Nephron progenitor cell (in vitro differentiated cells): ENCODE measurements at regions not wholly inside any gene's neighbourhood (a gene's known extent, or its start where the extent isn't known, plus 50 kb on each side); places are given as distances from the start of the nearest gene placed in this dataset.

Experiments used
- DNase-seq: peaks from one replicate; pipeline ENCODE4 v3.0.0; 2021
- H3K27ac Mint-ChIP-seq: 2 replicates; pipeline ENCODE4 v1.8.0; 2021; ENCODE audit warnings: mild to moderate bottlenecking, moderate library complexity, mixed read lengths
- H3K27me3 Mint-ChIP-seq: 2 replicates; pipeline ENCODE4 v1.8.0; 2021; ENCODE audit warnings: mild to moderate bottlenecking, low read depth, mixed read lengths; ENCODE audit not compliant: poor library complexity
- H3K36me3 Mint-ChIP-seq: 2 replicates; pipeline ENCODE4 v1.8.0; 2021; ENCODE audit warnings: low read depth, mixed read lengths
- H3K4me1 Mint-ChIP-seq: 2 replicates; pipeline ENCODE4 v1.8.0; 2021; ENCODE audit warnings: mixed read lengths
- H3K4me3 Mint-ChIP-seq: 2 replicates; pipeline ENCODE4 v1.8.0; 2021; ENCODE audit warnings: mild to moderate bottlenecking, moderate library complexity, mixed read lengths
- H3K9me3 Mint-ChIP-seq: 2 replicates; pipeline ENCODE4 v1.8.0; 2021; ENCODE audit warnings: mild to moderate bottlenecking, moderate library complexity, mixed read lengths
- CTCF ChIP-seq: fragments of 200-600 bp; sonication (generic); IDR thresholded peaks from 2 replicates; pipeline ENCODE4 v1.5.0; 2021; ENCODE audit warnings: antibody characterized with exemption

GRCh38 chr4:130080872-130081451 is 985.0 kb downstream of the C4orf33 start:
- no peaks in the 10 kb centered on the region for H3K36me3 Mint-ChIP-seq
- no peak overlapping the region for H3K27ac Mint-ChIP-seq
- DNase-seq, result no peak
- H3K4me1 Mint-ChIP-seq, result no peaks in the 10 kb centered on the region
- H3K4me3 Mint-ChIP-seq, result no peak overlapping the region
- no peaks in the 10 kb centered on the region for H3K27me3 Mint-ChIP-seq
- no peak for TF ChIP-seq CTCF
- no peaks in the 10 kb centered on the region for H3K9me3 Mint-ChIP-seq

- Mint-ChIP-seq H3K27ac (no peak overlapping the region), H3K9me3 (no peaks in the 10 kb centered on the region), H3K27me3 (no peaks in the 10 kb centered on the region), H3K36me3 (no peaks in the 10 kb centered on the region), H3K4me3 (no peak overlapping the region), H3K4me1 (no peaks in the 10 kb centered on the region)
- TF ChIP-seq CTCF, result no peak
- DNase-seq, result no peak
These were observed 994.5 kb downstream of the C4orf33 start for GRCh38 chr4:130090427-130090826.

DNA sequence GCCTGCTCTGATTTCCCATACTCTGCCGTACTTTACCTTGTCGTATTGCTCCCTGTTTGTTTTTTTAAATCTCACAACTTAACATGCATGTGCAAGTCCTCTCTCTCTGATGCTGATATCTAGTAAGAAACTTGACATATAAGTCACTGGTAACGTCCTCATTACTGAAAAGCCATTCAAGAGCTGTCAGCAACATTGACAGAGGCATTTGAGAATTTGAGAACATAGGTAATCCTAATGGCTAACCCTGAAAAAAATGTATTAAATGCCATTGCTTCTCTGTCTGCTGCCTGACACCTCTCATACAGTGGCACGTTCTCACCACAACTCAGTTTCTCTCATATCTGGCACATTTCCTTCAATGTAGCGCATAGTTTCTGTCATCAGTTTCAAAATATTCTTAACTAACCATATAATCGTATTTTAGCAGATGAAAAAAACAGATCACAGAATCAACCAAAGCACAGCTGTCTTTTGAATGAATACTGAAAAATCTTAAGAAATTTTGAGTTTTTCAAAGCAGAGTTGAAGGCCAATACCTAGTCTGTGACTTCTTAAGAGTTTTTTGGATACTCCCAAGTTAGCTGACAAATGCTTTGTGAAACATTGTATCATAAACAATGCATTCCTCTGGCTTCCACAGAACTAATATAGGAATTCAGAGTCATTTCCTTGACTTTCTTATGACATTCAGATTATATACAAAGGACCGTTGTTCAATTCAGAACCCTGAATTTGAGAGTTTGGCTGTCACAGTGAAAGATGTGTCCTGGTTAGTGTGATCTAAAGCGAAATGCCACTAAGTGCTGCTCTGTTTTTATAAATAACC is 996.4 kb downstream of the C4orf33 start:
- Mint-ChIP-seq H3K4me3 (no peak overlapping the region), H3K36me3 (no peaks in the 10 kb centered on the region)
- DNase-seq, result no peak

DNA sequence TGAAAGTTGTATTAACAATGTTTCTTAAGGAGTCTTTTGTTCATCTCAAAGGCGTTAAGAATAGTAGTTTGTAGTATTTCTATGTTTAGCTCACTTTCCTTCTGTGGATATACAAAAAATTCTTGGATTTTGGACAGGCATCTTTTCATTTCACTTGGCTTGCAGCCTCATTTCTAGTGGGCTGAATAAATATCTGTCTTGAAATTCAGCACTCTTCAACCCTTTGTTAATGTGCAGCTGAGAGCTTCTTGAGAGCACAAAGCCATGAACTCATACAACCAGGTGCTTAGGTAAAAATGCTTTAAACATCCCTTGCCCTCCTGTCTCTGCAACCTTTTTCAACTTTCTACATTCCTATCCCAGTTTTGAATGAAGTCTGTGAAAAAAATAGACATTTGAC is 1003.2 kb downstream of the C4orf33 start:
- H3K27me3 Mint-ChIP-seq, result no peaks in the 10 kb centered on the region
- no peak overlapping the region for H3K4me3 Mint-ChIP-seq
- no peak for DNase-seq
- no peaks in the 10 kb centered on the region for H3K9me3 Mint-ChIP-seq
- H3K27ac Mint-ChIP-seq, result no peak overlapping the region
- no peaks in the 10 kb centered on the region for H3K4me1 Mint-ChIP-seq
- TF ChIP-seq CTCF, result no peak
- H3K36me3 Mint-ChIP-seq, result no peaks in the 10 kb centered on the region

More for the DNA sequence above, 996.4 kb downstream of the C4orf33 start:
- Mint-ChIP-seq H3K4me1 (no peaks in the 10 kb centered on the region), H3K27me3 (no peaks in the 10 kb centered on the region), H3K27ac (no peak overlapping the region), H3K9me3 (no peaks in the 10 kb centered on the region)
- no peak for TF ChIP-seq CTCF

GRCh38 chr4:130110189-130110588 is 1014.2 kb downstream of the C4orf33 start:
- Mint-ChIP-seq H3K9me3 (peaks cover 4% of the 10 kb centered on the region), H3K4me1 (no peaks in the 10 kb centered on the region), H3K27me3 (no peaks in the 10 kb centered on the region), H3K27ac (no peak overlapping the region), H3K4me3 (no peak overlapping the region), H3K36me3 (no peaks in the 10 kb centered on the region)
- no peak for DNase-seq
- no peak for TF ChIP-seq CTCF

GRCh38 chr4:130110770-130111169 is 1014.8 kb downstream of the C4orf33 start:
- no peaks in the 10 kb centered on the region for H3K36me3 Mint-ChIP-seq
- H3K9me3 Mint-ChIP-seq, result peaks cover 4% of the 10 kb centered on the region
- H3K27me3 Mint-ChIP-seq, result no peaks in the 10 kb centered on the region
- H3K4me3 Mint-ChIP-seq, result no peak overlapping the region
- no peaks in the 10 kb centered on the region for H3K4me1 Mint-ChIP-seq
- TF ChIP-seq CTCF, result no peak
- H3K27ac Mint-ChIP-seq, result no peak overlapping the region
- no peak for DNase-seq
